ENCODE measurements at regions not wholly inside any gene's neighbourhood (a gene's known extent, or its start where the extent isn't known, plus 50 kb on each side); places are given as distances from the start of the nearest gene placed in this dataset.
"Not testable (repeated sequence)": the region's sequence is repeated elsewhere in the genome, so short reads cannot be mapped to it uniquely, and the experiment has no call there.

DNA sequence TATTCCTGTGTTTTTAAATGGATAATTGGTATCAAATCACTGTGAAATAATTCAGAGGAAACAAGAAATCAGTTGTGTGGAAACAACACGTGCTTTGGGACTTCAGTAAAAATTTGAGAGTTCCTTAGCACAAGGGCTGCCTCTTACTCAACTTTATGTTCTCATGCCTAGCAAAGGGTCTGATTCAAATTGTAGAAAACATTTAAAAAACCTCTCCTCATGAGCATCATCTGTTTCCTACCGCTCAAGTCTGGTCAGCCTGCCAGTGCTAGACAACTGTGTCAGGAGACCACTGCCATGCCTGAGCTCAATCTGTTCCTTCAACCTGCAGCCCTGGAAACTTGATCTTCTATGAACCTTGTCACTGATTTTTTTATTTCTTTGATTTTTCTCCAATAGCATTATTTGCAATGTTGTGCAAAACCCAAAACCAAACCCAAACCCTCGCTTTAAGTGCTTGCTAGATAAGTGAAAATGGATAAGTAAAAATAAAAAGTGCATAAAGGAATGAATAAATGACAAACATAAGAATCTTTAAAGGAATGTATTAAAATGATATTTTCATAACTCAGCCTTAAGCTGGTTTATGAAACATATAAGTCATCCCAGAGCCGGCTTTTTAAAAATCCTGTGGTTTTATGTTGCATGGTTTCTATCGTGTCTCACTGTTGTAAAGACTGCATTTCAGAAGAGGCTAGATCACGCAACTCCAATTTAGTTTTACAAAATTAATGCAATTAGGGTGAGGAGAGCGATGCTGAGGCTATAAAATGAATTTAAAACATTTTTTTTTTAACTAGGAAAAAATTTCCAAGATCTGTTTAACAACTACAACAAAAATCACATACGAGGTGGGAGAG is 361.2 kb upstream of the PDE3A start:
- DNase-seq (ENCODE audit: extremely low read depth, low read depth) = no peak

DNA sequence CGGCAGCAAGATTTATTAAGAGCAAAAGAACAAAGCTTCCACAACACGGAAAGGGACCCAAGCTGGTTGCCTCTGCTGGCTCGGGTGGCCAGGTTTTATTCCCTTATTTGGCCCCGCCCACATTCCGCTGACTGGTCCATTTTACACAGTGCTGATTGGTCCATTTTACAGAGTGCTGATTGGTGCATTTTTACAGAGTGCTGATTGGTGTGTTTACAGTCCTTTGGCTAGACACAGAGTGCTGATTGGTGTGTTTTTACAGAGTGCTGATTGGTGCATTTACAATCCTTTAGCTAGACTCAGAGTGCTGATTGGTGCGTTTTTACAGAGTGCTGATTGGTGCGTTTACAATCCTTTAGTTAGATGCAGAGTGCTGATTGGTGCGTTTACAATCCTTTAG is 358.4 kb upstream of the PDE3A start:
- DNase-seq (ENCODE audit: extremely low read depth, low read depth) = not testable (repeated sequence)

- DNase-seq (ENCODE audit: extremely low read depth, low read depth) = no peak
Measured at GRCh38 chr12:20011200-20011599, 357.1 kb upstream of the PDE3A start.

DNA sequence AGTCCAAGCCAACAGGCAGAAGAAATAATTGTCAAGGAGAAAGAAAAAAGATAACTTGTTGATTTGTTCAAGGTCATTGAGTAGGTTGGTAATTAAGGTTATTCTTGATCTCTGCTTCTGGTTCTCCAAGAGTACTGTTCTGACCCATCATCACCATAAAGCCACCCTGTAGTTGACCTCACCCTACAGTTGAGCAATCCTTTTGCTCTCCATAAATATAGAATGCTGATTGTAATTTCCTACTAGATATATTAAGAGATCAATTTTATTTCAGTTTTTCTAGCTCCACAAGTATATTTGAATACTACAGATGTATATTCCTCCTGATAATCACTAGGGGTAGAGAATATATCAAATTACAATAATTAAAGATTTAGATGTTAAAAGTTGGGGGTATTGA is 350.5 kb upstream of the PDE3A start:
- no peak for DNase-seq (ENCODE audit: extremely low read depth, low read depth)

- DNase-seq (ENCODE audit: extremely low read depth, low read depth) = no peak
Measured at GRCh38 chr12:20018406-20018805, 349.9 kb upstream of the PDE3A start.

- DNase-seq (ENCODE audit: extremely low read depth, low read depth) = no peak
Measured at GRCh38 chr12:20024194-20024593, 344.1 kb upstream of the PDE3A start.

GRCh38 chr12:20028033-20028432 is 340.3 kb upstream of the PDE3A start:
- no peak for DNase-seq (ENCODE audit: extremely low read depth, low read depth)

DNA sequence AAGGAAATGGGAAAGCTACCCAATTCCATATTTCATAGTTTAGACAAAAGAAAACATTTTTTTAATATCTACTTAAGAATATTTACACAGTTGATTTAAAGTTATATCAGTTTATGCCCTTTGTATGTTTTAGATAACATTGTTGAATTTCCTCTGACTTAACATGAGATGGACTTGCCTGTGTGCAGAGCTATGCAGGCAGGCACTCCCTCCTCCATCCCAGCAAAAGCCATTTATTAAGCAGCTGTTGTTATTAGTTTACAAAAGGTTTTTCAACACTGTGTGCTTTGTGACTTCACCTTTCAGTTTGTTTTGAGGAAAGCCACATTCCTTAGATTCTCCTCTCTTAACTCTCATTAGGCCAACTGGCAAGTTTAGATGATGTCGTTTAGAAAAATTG is 337.5 kb upstream of the PDE3A start:
- DNase-seq (ENCODE audit: extremely low read depth, low read depth) = no peak

DNA sequence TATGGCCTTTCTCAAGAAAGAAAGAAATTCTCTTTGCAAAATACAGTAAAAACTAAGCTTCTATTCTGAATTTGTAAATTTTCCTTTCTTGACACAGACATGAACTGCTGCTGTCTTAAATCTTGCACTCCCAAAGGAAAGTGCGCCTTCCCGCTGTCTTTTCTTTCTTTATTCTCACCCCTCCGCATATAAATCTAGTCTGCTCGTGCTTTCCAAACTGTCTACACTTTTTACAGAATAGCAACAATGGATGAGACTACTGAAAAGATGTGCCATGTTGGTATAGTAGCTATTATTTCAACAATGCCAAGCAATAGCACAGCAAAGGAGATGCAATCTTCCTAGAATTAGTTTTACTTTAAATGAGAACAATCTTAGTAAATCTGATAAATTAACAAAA is 328.8 kb upstream of the PDE3A start:
- no peak for DNase-seq (ENCODE audit: extremely low read depth, low read depth)

- no peak for DNase-seq (ENCODE audit: extremely low read depth, low read depth)
Measured at GRCh38 chr12:20040184-20040583, 328.2 kb upstream of the PDE3A start.

GRCh38 chr12:20040831-20041230 is 327.5 kb upstream of the PDE3A start:
- no peak for DNase-seq (ENCODE audit: extremely low read depth, low read depth)

GRCh38 chr12:20044351-20044750 is 324.0 kb upstream of the PDE3A start:
- DNase-seq (ENCODE audit: extremely low read depth, low read depth) = no peak

DNA sequence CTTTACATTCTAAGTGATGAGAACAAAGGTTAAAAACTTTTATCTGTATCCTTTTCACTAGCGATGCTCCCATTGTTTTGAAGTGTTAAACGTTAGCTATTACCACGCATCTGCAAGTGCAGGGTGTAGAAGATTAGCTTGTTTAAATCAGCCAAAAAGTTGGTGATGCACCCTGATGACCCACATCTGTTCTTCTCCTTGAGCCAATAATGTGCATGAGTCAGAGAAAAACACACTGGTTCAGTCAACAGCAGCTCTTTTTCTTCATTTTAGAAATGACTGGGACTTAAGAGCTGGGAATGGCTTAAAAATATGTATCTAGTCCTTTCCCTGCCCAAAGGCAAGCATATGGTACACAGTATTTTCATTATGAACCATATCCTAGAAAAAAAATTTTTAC is 323.5 kb upstream of the PDE3A start:
- DNase-seq (ENCODE audit: extremely low read depth, low read depth) = no peak

DNA sequence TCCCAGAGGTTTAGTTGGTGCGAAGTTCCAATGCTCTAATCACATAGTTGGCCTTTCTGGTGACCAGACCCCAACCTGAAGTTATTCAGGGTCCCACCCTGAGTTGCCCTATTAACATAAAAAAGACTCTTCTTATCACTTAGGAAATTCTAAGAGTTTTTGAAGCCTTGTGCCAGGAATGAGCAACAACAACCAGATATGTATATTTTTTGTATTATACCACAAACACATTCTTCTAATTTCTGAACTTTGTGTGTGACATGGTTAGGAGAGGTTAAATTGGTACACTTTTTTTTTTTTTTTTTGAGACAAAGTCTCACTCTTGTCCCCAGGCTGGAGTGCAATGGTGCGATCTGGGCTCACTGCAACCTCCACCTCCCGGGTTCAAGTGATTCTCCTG is 320.4 kb upstream of the PDE3A start:
- no peak for DNase-seq (ENCODE audit: extremely low read depth, low read depth)

DNA sequence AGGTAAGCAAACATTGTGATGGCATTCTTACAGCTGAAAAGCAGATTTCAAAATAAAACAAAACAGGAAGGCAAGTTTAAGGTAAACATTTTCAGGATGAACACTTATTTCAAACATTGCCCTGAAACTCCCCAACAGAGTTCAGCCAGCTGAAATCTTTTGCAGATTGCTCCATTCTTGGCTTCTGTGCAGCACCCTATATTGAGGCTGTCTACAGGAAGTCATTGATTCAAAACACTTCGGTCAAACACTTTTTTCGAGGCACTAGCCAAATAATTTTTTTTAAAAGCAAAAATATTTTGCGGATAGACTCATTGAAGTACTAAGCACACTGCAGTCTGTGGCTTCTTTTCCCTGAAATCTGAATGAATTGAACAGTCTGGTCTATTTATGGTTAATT is 318.1 kb upstream of the PDE3A start:
- DNase-seq (ENCODE audit: extremely low read depth, low read depth) = no peak

DNA sequence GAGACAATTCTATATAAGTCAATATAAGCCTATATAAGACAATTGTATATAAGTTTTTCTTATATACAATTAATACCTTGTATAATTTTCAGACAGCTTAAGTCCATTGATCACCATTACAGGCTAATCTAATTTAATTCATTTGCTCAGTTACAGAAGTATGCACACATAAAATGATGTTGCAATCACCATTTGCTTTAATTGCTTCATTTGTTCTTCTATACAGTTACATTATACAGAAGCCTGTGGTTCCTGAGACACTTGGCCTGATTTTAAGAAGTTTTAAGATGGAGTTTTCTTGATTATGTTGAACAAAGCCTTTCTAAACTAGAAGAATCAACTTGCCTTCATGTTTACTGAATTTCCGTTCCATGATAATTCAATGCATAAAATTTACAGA is 314.6 kb upstream of the PDE3A start:
- DNase-seq (ENCODE audit: extremely low read depth, low read depth) = no peak

- DNase-seq (ENCODE audit: extremely low read depth, low read depth) = no peak
Measured at GRCh38 chr12:20055856-20056255, 312.5 kb upstream of the PDE3A start.

- no peak for DNase-seq (ENCODE audit: extremely low read depth, low read depth)
Measured at GRCh38 chr12:20057398-20057797, 310.9 kb upstream of the PDE3A start.

GRCh38 chr12:20063116-20063515 is 305.2 kb upstream of the PDE3A start:
- DNase-seq (ENCODE audit: extremely low read depth, low read depth) = no peak

DNA sequence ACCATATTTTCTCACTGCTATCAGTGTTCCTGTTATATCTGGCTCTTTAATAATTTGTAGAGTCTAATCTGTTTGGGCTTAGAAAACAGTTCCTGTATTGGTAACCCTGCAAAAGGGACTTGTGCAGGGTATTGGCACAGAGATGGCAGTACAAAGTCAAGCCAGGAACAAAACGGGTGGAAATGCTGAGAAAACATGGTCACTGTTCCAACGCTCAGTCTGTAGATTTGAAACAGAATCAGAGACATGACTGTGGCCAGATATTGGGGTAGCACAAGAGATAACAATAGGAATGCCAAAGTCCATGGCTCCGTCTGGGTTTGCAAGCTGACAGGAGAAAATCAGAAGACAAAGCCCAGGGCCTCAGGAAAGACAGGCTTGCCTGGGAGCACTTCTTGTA is 290.7 kb upstream of the PDE3A start:
- DNase-seq (ENCODE audit: extremely low read depth, low read depth) = no peak

- no peak for DNase-seq (ENCODE audit: extremely low read depth, low read depth)
Measured at GRCh38 chr12:20089077-20089476, 279.3 kb upstream of the PDE3A start.

DNA sequence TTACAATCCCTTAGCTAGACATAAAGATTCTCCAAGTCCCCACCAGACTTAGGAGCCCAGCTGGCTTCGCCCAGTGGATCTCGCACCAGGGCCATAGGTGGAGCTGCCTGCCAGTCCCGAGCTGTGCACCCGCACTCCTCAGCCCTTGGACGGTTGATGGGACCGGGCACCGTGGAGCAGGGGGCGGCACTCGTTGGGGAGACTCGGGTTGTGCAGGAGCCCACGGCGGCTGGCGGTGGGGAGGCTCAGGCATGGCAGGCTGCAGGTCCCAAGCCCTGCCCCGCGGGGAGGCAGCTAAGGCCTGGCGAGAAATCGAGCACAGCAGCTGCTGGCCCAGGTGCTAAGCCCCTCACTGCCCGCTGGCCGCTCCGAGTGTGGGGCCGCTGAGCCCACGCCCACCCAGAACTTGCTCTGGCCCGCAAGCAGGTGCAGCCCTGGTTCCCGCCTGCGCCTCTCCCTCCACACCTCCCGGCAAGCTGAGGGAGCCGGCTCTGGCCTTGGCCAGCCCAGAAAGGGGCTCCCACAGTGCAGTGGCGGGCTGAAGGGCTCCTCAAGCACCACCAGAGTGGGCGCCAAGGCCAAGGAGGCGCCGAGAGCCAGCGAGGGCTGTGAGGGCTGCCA is 275.0 kb upstream of the PDE3A start:
- DNase-seq (ENCODE audit: extremely low read depth, low read depth) = not testable (repeated sequence)

Measured in NCI-H460 (cell line).